ENCODE measurements at regions not wholly inside any gene's neighbourhood (a gene's known extent, or its start where the extent isn't known, plus 50 kb on each side); places are given as distances from the start of the nearest gene placed in this dataset.
"Not testable (repeated sequence)": the region's sequence is repeated elsewhere in the genome, so short reads cannot be mapped to it uniquely, and the experiment has no call there.

- no peak overlapping the region for H3K4me3 Mint-ChIP-seq
- H3K4me1 Mint-ChIP-seq: no peaks in the 10 kb centered on the region
Observed at GRCh38 chr5:57632937-57633336, 150.3 kb upstream of the ACTBL2 start.

GRCh38 chr5:57631139-57631538 is 148.5 kb upstream of the ACTBL2 start:
- not testable (repeated sequence) for DNase-seq, H3K4me1 Mint-ChIP-seq, H3K4me3 Mint-ChIP-seq, H3K27ac Mint-ChIP-seq, H3K9me3 Mint-ChIP-seq, H3K36me3 Mint-ChIP-seq, H3K27me3 Mint-ChIP-seq

More at GRCh38 chr5:57632937-57633336, 150.3 kb upstream of the ACTBL2 start:
- Mint-ChIP-seq H3K9me3 (peaks cover 2% of the 10 kb centered on the region), H3K27me3 (no peaks in the 10 kb centered on the region), H3K36me3 (no peaks in the 10 kb centered on the region), H3K27ac (no peak overlapping the region)
- DNase-seq: no peak

GRCh38 chr5:57627661-57628060 is 145.1 kb upstream of the ACTBL2 start:
- Mint-ChIP-seq H3K4me3 (no peak overlapping the region), H3K27me3 (peaks cover 8% of the 10 kb centered on the region), H3K4me1 (no peaks in the 10 kb centered on the region), H3K36me3 (no peaks in the 10 kb centered on the region), H3K27ac (no peak overlapping the region), H3K9me3 (peaks cover 2% of the 10 kb centered on the region)
- DNase-seq: no peak

- no peak overlapping the region for H3K27ac Mint-ChIP-seq
- H3K27me3 Mint-ChIP-seq: peaks cover 14% of the 10 kb centered on the region
- no peak for DNase-seq
- no peaks in the 10 kb centered on the region for H3K36me3 Mint-ChIP-seq
- H3K4me3 Mint-ChIP-seq: no peak overlapping the region
- peaks cover 2% of the 10 kb centered on the region for H3K9me3 Mint-ChIP-seq
- H3K4me1 Mint-ChIP-seq: no peaks in the 10 kb centered on the region
Observed at GRCh38 chr5:57626703-57627102, 144.1 kb upstream of the ACTBL2 start.

DNA sequence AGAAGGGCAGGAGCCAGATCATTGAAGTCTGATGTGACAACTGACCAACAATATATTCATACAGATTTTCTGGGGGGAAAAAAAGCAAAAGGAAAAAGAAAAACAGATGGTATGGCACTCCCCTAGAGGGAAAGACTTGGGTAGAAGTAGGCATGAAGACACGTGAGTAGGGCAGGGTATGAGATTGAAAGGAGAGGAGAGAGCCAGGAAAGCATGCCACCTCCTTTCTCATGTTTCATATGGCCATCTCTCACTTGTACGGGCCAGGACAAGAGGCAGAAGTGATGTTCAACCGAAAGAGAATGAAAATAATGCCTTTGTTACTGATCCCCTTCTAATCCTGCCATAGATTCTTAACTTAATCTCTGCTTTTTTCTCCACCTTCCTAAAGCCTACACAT is 139.0 kb upstream of the ACTBL2 start:
- no peak for DNase-seq
- Mint-ChIP-seq H3K27me3 (peaks cover 27% of the 10 kb centered on the region), H3K27ac (no peak overlapping the region), H3K4me3 (no peak overlapping the region), H3K4me1 (no peaks in the 10 kb centered on the region), H3K9me3 (no peaks in the 10 kb centered on the region), H3K36me3 (no peaks in the 10 kb centered on the region)

DNA sequence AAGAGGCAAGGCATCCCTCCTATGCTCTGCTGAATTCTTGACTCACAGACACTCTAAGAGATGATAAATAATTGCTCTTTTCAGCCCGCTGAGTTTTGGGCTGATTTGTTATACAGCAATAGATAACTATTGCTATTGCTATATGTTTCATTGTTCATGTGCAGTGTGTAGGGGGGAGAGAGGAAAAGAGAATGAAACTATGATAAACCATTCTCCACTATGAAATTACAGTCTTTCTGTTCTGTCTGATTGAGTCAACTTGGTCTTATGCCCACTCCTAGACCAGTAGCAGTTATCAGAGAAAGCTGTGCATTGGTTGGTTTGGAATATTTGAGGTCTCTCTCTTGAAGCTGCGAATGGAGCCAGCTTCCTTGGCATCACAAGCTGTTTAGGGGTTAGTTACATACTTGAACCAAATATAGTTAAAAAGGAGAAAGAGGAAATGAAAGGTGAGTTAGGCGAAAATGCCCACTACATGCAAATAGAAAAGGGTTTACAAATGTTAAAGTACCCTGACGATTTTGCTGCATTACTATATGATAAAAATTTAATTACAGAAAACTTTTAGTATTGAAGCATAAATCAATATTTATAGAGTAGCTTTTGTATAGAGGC is 136.3 kb upstream of the ACTBL2 start:
- no peaks in the 10 kb centered on the region for H3K9me3 Mint-ChIP-seq
- H3K36me3 Mint-ChIP-seq: no peaks in the 10 kb centered on the region
- H3K4me1 Mint-ChIP-seq: no peaks in the 10 kb centered on the region
- no peak for DNase-seq
- no peak overlapping the region for H3K27ac Mint-ChIP-seq
- peaks cover 33% of the 10 kb centered on the region for H3K27me3 Mint-ChIP-seq
- H3K4me3 Mint-ChIP-seq: no peak overlapping the region

GRCh38 chr5:57613741-57614140 is 131.1 kb upstream of the ACTBL2 start:
- H3K4me3 Mint-ChIP-seq: no peak overlapping the region
- no peaks in the 10 kb centered on the region for H3K36me3 Mint-ChIP-seq
- H3K4me1 Mint-ChIP-seq: no peaks in the 10 kb centered on the region
- no peaks in the 10 kb centered on the region for H3K9me3 Mint-ChIP-seq
- no peak for DNase-seq
- H3K27me3 Mint-ChIP-seq: peaks cover 23% of the 10 kb centered on the region
- H3K27ac Mint-ChIP-seq: no peak overlapping the region

- no peak overlapping the region for H3K27ac Mint-ChIP-seq
- H3K9me3 Mint-ChIP-seq: no peaks in the 10 kb centered on the region
- no peak overlapping the region for H3K4me3 Mint-ChIP-seq
- no peaks in the 10 kb centered on the region for H3K4me1 Mint-ChIP-seq
- H3K27me3 Mint-ChIP-seq: peaks cover 17% of the 10 kb centered on the region
- no peaks in the 10 kb centered on the region for H3K36me3 Mint-ChIP-seq
- DNase-seq: no peak
Observed at GRCh38 chr5:57611177-57611576, 128.6 kb upstream of the ACTBL2 start.

GRCh38 chr5:57608542-57608941 is 125.9 kb upstream of the ACTBL2 start:
- H3K4me1 Mint-ChIP-seq: no peaks in the 10 kb centered on the region

DNA sequence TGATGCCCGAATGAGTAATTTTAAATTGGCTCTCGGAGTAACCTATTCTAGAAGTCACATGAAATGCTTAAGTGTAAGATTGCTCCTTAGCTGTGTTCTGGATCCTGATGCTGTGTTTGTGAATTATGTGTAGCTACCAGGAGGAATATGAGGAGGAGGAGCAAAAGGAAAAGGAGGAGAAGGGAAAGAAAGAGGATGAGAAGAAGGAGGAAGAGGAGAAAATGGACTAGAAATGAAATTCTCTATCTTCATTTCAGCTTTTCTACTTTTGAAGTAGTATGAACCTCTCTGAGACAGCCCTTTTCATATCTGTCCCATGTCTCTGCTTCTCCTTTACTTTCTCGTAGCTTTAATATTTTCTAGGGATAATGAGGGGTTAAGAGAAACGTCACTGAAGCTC is 119.4 kb upstream of the ACTBL2 start:
- Mint-ChIP-seq H3K27ac (no peak overlapping the region), H3K27me3 (peaks cover 4% of the 10 kb centered on the region), H3K4me3 (no peak overlapping the region), H3K36me3 (no peaks in the 10 kb centered on the region), H3K4me1 (no peaks in the 10 kb centered on the region), H3K9me3 (no peaks in the 10 kb centered on the region)
- DNase-seq: no peak

More at GRCh38 chr5:57608542-57608941, 125.9 kb upstream of the ACTBL2 start:
- DNase-seq: no peak
- Mint-ChIP-seq H3K27me3 (peaks cover 11% of the 10 kb centered on the region), H3K27ac (no peak overlapping the region), H3K9me3 (no peaks in the 10 kb centered on the region), H3K4me3 (no peak overlapping the region), H3K36me3 (no peaks in the 10 kb centered on the region)

DNA sequence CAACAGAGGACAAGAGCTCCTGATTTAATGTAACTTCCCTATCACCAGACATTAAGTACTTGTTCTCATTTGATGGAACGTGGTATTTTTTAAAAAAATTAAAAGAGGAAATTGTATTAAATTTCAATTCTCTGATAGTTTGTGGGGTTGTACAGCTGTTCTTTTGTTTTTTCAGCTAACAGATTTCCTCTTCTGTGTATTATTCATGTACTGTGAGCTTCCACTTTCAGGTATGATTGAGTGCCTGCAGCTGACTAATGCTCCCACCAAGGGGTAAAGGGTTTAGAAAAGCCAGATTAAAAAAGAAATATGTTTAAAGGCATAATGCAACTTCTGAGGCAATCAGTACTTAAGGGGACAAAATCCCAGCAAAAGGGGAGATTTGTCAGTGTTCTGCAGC is 117.7 kb upstream of the ACTBL2 start:
- Mint-ChIP-seq H3K36me3 (no peaks in the 10 kb centered on the region), H3K27me3 (peaks cover 4% of the 10 kb centered on the region), H3K4me1 (no peaks in the 10 kb centered on the region), H3K27ac (no peak overlapping the region), H3K4me3 (no peak overlapping the region), H3K9me3 (no peaks in the 10 kb centered on the region)
- no peak for DNase-seq

GRCh38 chr5:57598756-57599155 is 116.1 kb upstream of the ACTBL2 start:
- DNase-seq: no peak
- Mint-ChIP-seq H3K4me3 (no peak overlapping the region), H3K4me1 (no peaks in the 10 kb centered on the region), H3K27ac (no peak overlapping the region), H3K9me3 (no peaks in the 10 kb centered on the region), H3K36me3 (no peaks in the 10 kb centered on the region), H3K27me3 (peaks cover 4% of the 10 kb centered on the region)

GRCh38 chr5:57598097-57598496 is 115.5 kb upstream of the ACTBL2 start:
- H3K36me3 Mint-ChIP-seq: no peaks in the 10 kb centered on the region
- no peak for DNase-seq
- peaks cover 4% of the 10 kb centered on the region for H3K27me3 Mint-ChIP-seq
- H3K9me3 Mint-ChIP-seq: no peaks in the 10 kb centered on the region
- H3K4me1 Mint-ChIP-seq: no peaks in the 10 kb centered on the region
- H3K4me3 Mint-ChIP-seq: no peak overlapping the region
- H3K27ac Mint-ChIP-seq: no peak overlapping the region

DNA sequence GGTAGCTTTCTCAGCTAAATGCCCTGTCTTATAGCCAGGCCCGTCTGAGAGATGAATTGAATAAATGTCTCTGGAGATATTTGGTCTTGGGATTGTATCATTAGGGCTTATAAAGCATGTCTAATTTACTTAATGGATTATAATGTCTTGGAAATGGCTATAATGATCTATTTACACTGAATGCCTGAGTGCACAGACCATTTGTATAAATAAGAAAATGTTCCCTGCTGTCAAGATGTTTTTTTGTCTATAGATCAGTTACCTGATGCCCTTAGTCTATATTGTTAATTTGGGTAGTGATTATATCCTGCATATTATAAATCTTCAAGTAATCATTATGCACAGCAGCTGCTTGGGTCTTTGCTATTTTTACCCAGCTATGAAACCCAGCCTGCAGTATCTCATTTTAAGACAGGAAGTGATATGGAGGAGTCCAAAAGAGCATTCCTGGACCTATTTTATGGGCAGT is 112.9 kb upstream of the ACTBL2 start:
- Mint-ChIP-seq H3K27me3 (peaks cover under 1% of the 10 kb centered on the region), H3K36me3 (no peaks in the 10 kb centered on the region), H3K4me1 (no peaks in the 10 kb centered on the region), H3K4me3 (no peak overlapping the region), H3K9me3 (no peaks in the 10 kb centered on the region), H3K27ac (no peak overlapping the region)
- no peak for DNase-seq

GRCh38 chr5:57594436-57594835 is 111.8 kb upstream of the ACTBL2 start:
- H3K36me3 Mint-ChIP-seq: no peaks in the 10 kb centered on the region
- H3K27ac Mint-ChIP-seq: no peak overlapping the region
- DNase-seq: no peak
- H3K4me1 Mint-ChIP-seq: no peaks in the 10 kb centered on the region
- H3K27me3 Mint-ChIP-seq: no peaks in the 10 kb centered on the region
- H3K9me3 Mint-ChIP-seq: no peaks in the 10 kb centered on the region
- H3K4me3 Mint-ChIP-seq: no peak overlapping the region

- Mint-ChIP-seq H3K27ac (no peak overlapping the region), H3K36me3 (no peaks in the 10 kb centered on the region), H3K4me1 (no peaks in the 10 kb centered on the region)
Observed at GRCh38 chr5:57592236-57592635, 109.6 kb upstream of the ACTBL2 start.

More at GRCh38 chr5:57592236-57592635, 109.6 kb upstream of the ACTBL2 start:
- Mint-ChIP-seq H3K4me3 (no peak overlapping the region), H3K9me3 (peaks cover 1% of the 10 kb centered on the region), H3K27me3 (no peaks in the 10 kb centered on the region)
- no peak for DNase-seq
